ENCODE measurements at regions not wholly inside any gene's neighbourhood (a gene's known extent, or its start where the extent isn't known, plus 50 kb on each side); places are given as distances from the start of the nearest gene placed in this dataset.

- in situ Hi-C loops (cut with MboI; ENCODE audit: low sequenced_read_pairs, unreplicated experiment): no loop called here
- TF ChIP-seq CTCF (IDR thresholded peaks at IDR 0.05; ENCODE audit: borderline replicate concordance, control extremely low read depth, extremely low read depth, insufficient read depth, missing control alignments): no peak
- no peak for DNase-seq (ENCODE audit: low spot score)
These were observed 52.5 kb upstream of the LEP start for GRCh38 chr7:128188396-128189230.

- no peak for TF ChIP-seq CTCF (IDR thresholded peaks at IDR 0.05; ENCODE audit: borderline replicate concordance, control extremely low read depth, extremely low read depth, insufficient read depth, missing control alignments)
- no peak for DNase-seq (ENCODE audit: low spot score)
- in situ Hi-C loops (cut with MboI; ENCODE audit: low sequenced_read_pairs, unreplicated experiment): no loop called here
These were observed 51.7 kb upstream of the LEP start for GRCh38 chr7:128189231-128189930.

- in situ Hi-C loops (cut with MboI; ENCODE audit: low sequenced_read_pairs, unreplicated experiment): no loop called here
- DNase-seq (ENCODE audit: low spot score): no peak
- TF ChIP-seq CTCF (IDR thresholded peaks at IDR 0.05; ENCODE audit: borderline replicate concordance, control extremely low read depth, extremely low read depth, insufficient read depth, missing control alignments): no peak
These were observed 50.9 kb upstream of the LEP start for GRCh38 chr7:128190051-128190647.

GRCh38 chr7:128191136-128191844 is 49.8 kb upstream of the LEP start:
- in situ Hi-C loops (cut with MboI; ENCODE audit: low sequenced_read_pairs, unreplicated experiment): no loop called here
- DNase-seq (ENCODE audit: low spot score): no peak
- no peak for TF ChIP-seq CTCF (IDR thresholded peaks at IDR 0.05; ENCODE audit: borderline replicate concordance, control extremely low read depth, extremely low read depth, insufficient read depth, missing control alignments)
